Neural cell (in vitro differentiated cells): ENCODE measurements at regions not wholly inside any gene's neighbourhood (a gene's known extent, or its start where the extent isn't known, plus 50 kb on each side); places are given as distances from the start of the nearest gene placed in this dataset.
"Not testable (repeated sequence)": the region's sequence is repeated elsewhere in the genome, so short reads cannot be mapped to it uniquely, and the experiment has no call there.

ENCODE experiments used
- H2AFZ ChIP-seq: fragments of 200-600, 300-800 bp; sonication (generic), shearing (Covaris generic); 2 replicates; pipeline ENCODE4 v1.6.0; 2014; ENCODE audit warnings: low read depth, mild to moderate bottlenecking, antibody characterized with exemption, low read length, moderate library complexity
- H3F3A ChIP-seq: fragments of 200-600 bp; shearing (Covaris generic); 2 replicates; pipeline ENCODE4 v1.6.1; 2016; ENCODE audit warnings: mild to moderate bottlenecking, moderate library complexity, mixed read lengths, antibody characterized with exemption, low read length; ENCODE audit not compliant: insufficient read depth, poor library complexity, severe bottlenecking
- H3K27ac ChIP-seq: fragments of 200-600, 300-800 bp; sonication (generic), shearing (Covaris generic); 2 replicates; pipeline ENCODE4 v1.5.1; 2014; ENCODE audit warnings: mild to moderate bottlenecking, low read length, moderate library complexity
- H3K27me3 ChIP-seq: fragments of 300-800, 200-600 bp; sonication (generic), shearing (Covaris generic); 2 replicates; pipeline ENCODE4 v1.6.0; 2014; ENCODE audit warnings: mild to moderate bottlenecking, low read depth, low read length, moderate library complexity; ENCODE audit not compliant: insufficient read depth
- H3K36me3 ChIP-seq: fragments of 300-800, 200-600 bp; sonication (generic), shearing (Covaris generic); 2 replicates; pipeline ENCODE4 v1.5.1; 2014; ENCODE audit warnings: mild to moderate bottlenecking, antibody characterized with exemption, low read length, moderate library complexity; ENCODE audit not compliant: insufficient read depth
- H3K4me2 ChIP-seq: fragments of 300-800, 200-600 bp; sonication (generic), shearing (Covaris generic); 2 replicates; pipeline ENCODE4 v1.6.0; 2014; ENCODE audit warnings: mild to moderate bottlenecking, low read length
- H3K4me3 ChIP-seq: fragments of 300-800, 200-600 bp; sonication (generic), shearing (Covaris generic); 2 replicates; pipeline ENCODE4 v1.5.1; 2014; ENCODE audit warnings: mild to moderate bottlenecking, low read length, moderate library complexity
- H3K79me2 ChIP-seq: fragments of 200-600 bp; shearing (Covaris generic); replicated peaks from 2 replicates; pipeline ENCODE4 v1.6.0; 2014; ENCODE audit warnings: mild to moderate bottlenecking, low read length, moderate library complexity; ENCODE audit not compliant: insufficient read depth
- H3K9ac ChIP-seq: fragments of 300-800, 200-600 bp; sonication (generic), shearing (Covaris generic); 2 replicates; pipeline ENCODE4 v1.6.1; 2016; ENCODE audit warnings: mild to moderate bottlenecking, low read length, mixed read lengths
- H3K9me2 ChIP-seq: fragments of 200-600 bp; shearing (Covaris generic); 2 replicates; pipeline ENCODE4 v1.6.1; 2016; ENCODE audit warnings: mild to moderate bottlenecking, low read length, mixed read lengths; ENCODE audit not compliant: insufficient read depth
- H3K9me3 ChIP-seq: fragments of 200-600, 300-800 bp; sonication (generic), shearing (Covaris generic); 2 replicates; pipeline ENCODE4 v1.6.1; 2016; ENCODE audit warnings: mild to moderate bottlenecking, mixed run types, low read length, moderate library complexity, mixed read lengths
- H4K20me1 ChIP-seq: fragments of 200-600 bp; shearing (Covaris generic); 2 replicates; pipeline ENCODE4 v1.6.1; 2016; ENCODE audit warnings: mild to moderate bottlenecking, mixed run types; ENCODE audit not compliant: insufficient read depth
- EP300 ChIP-seq: fragments of 450-650 bp; conservative IDR thresholded peaks from 2 replicates; pipeline ENCODE4 v1.6.1; 2014; ENCODE audit warnings: antibody characterized with exemption, mild to moderate bottlenecking, moderate library complexity; ENCODE audit not compliant: poor library complexity, severe bottlenecking
- EZH2 ChIP-seq: fragments of 200-600, 300-800 bp; shearing (Covaris generic), sonication (generic); IDR thresholded peaks from 2 replicates; pipeline ENCODE4 v1.6.1; 2014; ENCODE audit warnings: antibody characterized with exemption, low read length, borderline replicate concordance, mild to moderate bottlenecking; ENCODE audit not compliant: insufficient read depth, poor library complexity, severe bottlenecking
- MXI1 ChIP-seq: fragments of 450-650 bp; conservative IDR thresholded peaks from 2 replicates; pipeline ENCODE4 v1.6.1; 2014; ENCODE audit warnings: antibody characterized with exemption, mild to moderate bottlenecking; ENCODE audit not compliant: poor library complexity, severe bottlenecking
- POLR2AphosphoS5 ChIP-seq: IDR thresholded peaks from 2 replicates; pipeline ENCODE4 v1.6.1; 2012
- RAD21 ChIP-seq: fragments of 450-650 bp; conservative IDR thresholded peaks from 2 replicates; pipeline ENCODE4 v1.6.1; 2014; ENCODE audit warnings: antibody characterized with exemption, mild to moderate bottlenecking, moderate library complexity
- SMC3 ChIP-seq: fragments of 450-650 bp; conservative IDR thresholded peaks from 2 replicates; pipeline ENCODE4 v1.6.1; 2014; ENCODE audit warnings: antibody characterized with exemption, mild to moderate bottlenecking, moderate library complexity; ENCODE audit not compliant: poor library complexity
- TAF1 ChIP-seq: IDR thresholded peaks from 2 replicates; pipeline ENCODE4 v1.6.1; 2012; ENCODE audit warnings: low read depth
- TF ChIP-seq, protein P1 (sequence below): IDR thresholded peaks from 2 replicates; pipeline ENCODE4 v1.6.1; 2012; ENCODE audit warnings: borderline replicate concordance
- TF ChIP-seq, protein P2 (sequence below): fragments of 450-650 bp; IDR thresholded peaks from 2 replicates; pipeline ENCODE4 v1.5.1; 2014; ENCODE audit warnings: antibody characterized with exemption, mild to moderate bottlenecking, moderate library complexity; ENCODE audit not compliant: poor library complexity, severe bottlenecking

DNA sequence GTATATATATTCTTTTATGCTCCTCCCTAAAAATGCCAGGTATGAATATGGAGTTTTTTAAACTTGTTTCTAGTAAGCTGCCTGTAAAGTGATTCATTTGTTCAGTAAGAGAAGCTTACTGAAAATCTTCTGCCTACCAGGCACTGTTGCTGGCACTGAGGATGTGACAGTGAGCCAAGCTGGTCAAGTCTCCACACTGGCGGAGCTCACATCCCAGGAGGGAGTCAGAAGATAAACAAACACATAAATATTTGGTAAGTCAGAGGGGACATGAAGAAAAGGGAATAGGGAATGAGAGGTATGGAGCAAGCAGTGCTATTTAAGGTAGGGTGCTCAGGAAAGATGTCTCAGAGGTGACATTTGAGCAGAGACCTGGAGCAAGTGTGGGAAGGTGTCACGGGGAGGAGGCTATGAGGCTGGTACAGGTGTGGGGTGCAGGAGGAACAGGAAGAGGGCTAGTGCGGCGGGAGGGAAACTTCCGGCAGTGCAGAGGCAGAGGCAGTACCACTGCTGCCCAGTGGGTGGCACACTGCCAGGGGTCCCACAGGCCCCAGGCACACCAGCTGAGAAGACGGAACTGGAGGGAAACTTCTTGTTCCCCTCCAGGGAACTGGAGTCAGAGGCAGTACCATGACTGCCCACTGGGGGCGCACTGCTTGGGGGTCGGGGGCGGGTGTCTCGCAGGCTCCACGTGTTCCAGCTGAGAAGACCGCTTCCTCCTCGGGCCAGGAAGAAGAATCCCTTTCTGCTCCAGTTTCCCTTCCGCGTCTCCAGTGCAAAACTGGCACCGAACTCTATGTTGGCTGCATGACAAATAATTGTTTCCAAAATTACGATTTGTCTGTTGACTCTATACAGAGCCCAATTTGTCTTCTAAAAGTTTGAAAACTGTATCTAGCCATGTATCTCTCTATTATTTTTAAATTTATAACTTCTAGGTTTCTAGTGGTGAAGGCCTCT, 161.0 kb downstream of the TEX36 start:
- Histone ChIP-seq H2AFZ (no peak overlapping the region), H3K9ac (no peak overlapping the region), H3K27ac (no peak overlapping the region)

DNA sequence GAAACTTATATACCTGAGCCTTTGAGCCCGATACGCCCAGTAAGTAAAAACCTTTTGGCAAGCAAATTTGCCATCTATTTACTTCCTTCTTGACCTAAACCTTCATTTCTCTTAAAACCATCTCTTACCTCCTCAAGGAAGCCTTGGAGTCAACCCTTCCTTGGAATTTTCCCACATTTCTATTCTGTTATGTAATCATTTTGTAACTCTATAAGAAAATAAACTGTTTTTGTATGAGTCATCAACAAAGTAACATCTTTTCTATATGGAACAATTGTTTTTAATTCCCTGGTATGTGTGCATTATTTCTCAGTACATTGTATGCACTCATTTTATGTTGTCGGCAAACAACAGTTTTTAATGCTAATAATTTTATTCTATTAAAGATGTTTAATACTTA, 162.0 kb downstream of the TEX36 start:
- Histone ChIP-seq H3K4me3 (no peak overlapping the region), H2AFZ (no peak overlapping the region), H3F3A (no peaks in the 10 kb centered on the region), H3K9ac (no peak overlapping the region), H3K27ac (no peak overlapping the region), H3K27me3 (no peaks in the 10 kb centered on the region), H3K9me3 (no peaks in the 10 kb centered on the region), H3K4me2 (no peak overlapping the region), H3K36me3 (no peaks in the 10 kb centered on the region), H3K9me2 (no peaks in the 10 kb centered on the region), H4K20me1 (no peaks in the 10 kb centered on the region), H3K79me2 (no peaks in the 10 kb centered on the region)
- TF ChIP-seq RAD21 (no peak), MXI1 (no peak), SMC3 (no peak), EZH2 (no peak), EP300 (no peak), POLR2AphosphoS5 (no peak), TAF1 (no peak)
- TF ChIP-seq, protein P1, sequence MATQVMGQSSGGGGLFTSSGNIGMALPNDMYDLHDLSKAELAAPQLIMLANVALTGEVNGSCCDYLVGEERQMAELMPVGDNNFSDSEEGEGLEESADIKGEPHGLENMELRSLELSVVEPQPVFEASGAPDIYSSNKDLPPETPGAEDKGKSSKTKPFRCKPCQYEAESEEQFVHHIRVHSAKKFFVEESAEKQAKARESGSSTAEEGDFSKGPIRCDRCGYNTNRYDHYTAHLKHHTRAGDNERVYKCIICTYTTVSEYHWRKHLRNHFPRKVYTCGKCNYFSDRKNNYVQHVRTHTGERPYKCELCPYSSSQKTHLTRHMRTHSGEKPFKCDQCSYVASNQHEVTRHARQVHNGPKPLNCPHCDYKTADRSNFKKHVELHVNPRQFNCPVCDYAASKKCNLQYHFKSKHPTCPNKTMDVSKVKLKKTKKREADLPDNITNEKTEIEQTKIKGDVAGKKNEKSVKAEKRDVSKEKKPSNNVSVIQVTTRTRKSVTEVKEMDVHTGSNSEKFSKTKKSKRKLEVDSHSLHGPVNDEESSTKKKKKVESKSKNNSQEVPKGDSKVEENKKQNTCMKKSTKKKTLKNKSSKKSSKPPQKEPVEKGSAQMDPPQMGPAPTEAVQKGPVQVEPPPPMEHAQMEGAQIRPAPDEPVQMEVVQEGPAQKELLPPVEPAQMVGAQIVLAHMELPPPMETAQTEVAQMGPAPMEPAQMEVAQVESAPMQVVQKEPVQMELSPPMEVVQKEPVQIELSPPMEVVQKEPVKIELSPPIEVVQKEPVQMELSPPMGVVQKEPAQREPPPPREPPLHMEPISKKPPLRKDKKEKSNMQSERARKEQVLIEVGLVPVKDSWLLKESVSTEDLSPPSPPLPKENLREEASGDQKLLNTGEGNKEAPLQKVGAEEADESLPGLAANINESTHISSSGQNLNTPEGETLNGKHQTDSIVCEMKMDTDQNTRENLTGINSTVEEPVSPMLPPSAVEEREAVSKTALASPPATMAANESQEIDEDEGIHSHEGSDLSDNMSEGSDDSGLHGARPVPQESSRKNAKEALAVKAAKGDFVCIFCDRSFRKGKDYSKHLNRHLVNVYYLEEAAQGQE = no peak
- TF ChIP-seq, protein P2, sequence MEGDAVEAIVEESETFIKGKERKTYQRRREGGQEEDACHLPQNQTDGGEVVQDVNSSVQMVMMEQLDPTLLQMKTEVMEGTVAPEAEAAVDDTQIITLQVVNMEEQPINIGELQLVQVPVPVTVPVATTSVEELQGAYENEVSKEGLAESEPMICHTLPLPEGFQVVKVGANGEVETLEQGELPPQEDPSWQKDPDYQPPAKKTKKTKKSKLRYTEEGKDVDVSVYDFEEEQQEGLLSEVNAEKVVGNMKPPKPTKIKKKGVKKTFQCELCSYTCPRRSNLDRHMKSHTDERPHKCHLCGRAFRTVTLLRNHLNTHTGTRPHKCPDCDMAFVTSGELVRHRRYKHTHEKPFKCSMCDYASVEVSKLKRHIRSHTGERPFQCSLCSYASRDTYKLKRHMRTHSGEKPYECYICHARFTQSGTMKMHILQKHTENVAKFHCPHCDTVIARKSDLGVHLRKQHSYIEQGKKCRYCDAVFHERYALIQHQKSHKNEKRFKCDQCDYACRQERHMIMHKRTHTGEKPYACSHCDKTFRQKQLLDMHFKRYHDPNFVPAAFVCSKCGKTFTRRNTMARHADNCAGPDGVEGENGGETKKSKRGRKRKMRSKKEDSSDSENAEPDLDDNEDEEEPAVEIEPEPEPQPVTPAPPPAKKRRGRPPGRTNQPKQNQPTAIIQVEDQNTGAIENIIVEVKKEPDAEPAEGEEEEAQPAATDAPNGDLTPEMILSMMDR = no peak

More for the DNA sequence above, 161.0 kb downstream of the TEX36 start:
- no peaks in the 10 kb centered on the region for H3K79me2 ChIP-seq
- H3K4me2 ChIP-seq = no peak overlapping the region
- H4K20me1 ChIP-seq = no peaks in the 10 kb centered on the region
- no peaks in the 10 kb centered on the region for H3K9me2 ChIP-seq
- H3K4me3 ChIP-seq = no peak overlapping the region
- no peaks in the 10 kb centered on the region for H3K36me3 ChIP-seq
- no peak for TF ChIP-seq RAD21
- no peak for TF ChIP-seq EP300
- TF ChIP-seq, protein P2 = peak; percentile 36
- no peak for TF ChIP-seq MXI1
- TF ChIP-seq SMC3 = no peak
- TF ChIP-seq POLR2AphosphoS5 = no peak
- no peaks in the 10 kb centered on the region for H3F3A ChIP-seq
- no peaks in the 10 kb centered on the region for H3K9me3 ChIP-seq
- H3K27me3 ChIP-seq = no peaks in the 10 kb centered on the region

DNA sequence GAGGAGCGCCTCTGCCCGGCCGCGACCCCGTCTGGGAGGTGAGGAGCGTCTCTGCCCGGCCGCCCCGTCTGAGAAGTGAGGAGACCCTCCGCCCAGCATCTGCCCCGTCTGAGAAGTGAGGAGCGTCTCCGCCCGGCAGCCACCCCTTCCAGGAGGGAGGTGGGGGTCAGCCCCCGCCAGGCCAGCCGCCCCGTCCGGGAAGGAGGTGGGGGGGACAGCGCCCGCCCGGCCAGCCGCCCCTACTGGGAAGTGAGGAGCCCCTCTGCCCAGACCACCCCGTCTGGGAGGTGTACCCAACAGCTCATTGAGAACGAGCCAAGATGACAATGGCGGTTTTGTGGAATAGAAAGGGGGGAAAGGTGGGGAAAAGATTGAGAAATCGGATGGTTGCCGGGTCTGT, 164.6 kb downstream of the TEX36 start:
- H3K27me3 ChIP-seq, H3K9me3 ChIP-seq, H3K4me3 ChIP-seq, H3K4me2 ChIP-seq, H3K36me3 ChIP-seq, H2AFZ ChIP-seq, H3K9me2 ChIP-seq, H3F3A ChIP-seq, H3K79me2 ChIP-seq, H3K9ac ChIP-seq, H4K20me1 ChIP-seq, H3K27ac ChIP-seq: not testable (repeated sequence)
